ENCODE measurements at regions not wholly inside any gene's neighbourhood (a gene's known extent, or its start where the extent isn't known, plus 50 kb on each side); places are given as distances from the start of the nearest gene placed in this dataset.
A peak's percentile ranks its signal among the peaks of the same experiment; 100 is the strongest.

GRCh38 chr4:26069218-26069617 lies 155.2 kb downstream of the SMIM20 start:
- H3K27ac Mint-ChIP-seq: peak overlapping the region in 1 of 7 donors; percentile 71
- H3K4me1 Mint-ChIP-seq: peaks cover 36% of the 10 kb centered on the region
- Histone ChIP-seq H3K36me3 (replicated peaks in 1 of 2; ENCODE audit: control insufficient read depth in 1 of 2, insufficient read depth in 2 of 2, low read length in 2 of 2) (no peaks in the 10 kb centered on the region), H3K4me2 (replicated peaks; ENCODE audit: extremely low read depth, low read length, poor library complexity, severe bottlenecking) (no peak overlapping the region), H3K79me2 (ENCODE audit: insufficient read depth, low read length) (no peaks in the 10 kb centered on the region), H3K4me1 (ENCODE audit: control insufficient read depth in 1 of 2, insufficient read depth in 2 of 2, low read length in 2 of 2) (peaks cover 15 to 23% of the 10 kb centered on the region in 2 donors), H3K4me3 (replicated peaks in 1 of 3; ENCODE audit: low read depth in 2 of 3, low read length in 3 of 3) (no peak overlapping the region), H2AFZ (ENCODE audit: insufficient read depth, low read depth, low read length, poor library complexity, severe bottlenecking) (no peak overlapping the region), H4K20me1 (ENCODE audit: insufficient read depth, low read length) (no peaks in the 10 kb centered on the region), H3K27me3 (ENCODE audit: control insufficient read depth in 2 of 2, insufficient read depth in 2 of 2, low read length in 2 of 2) (peaks cover 0 to 2% of the 10 kb centered on the region in 2 donors), H3K27ac (ENCODE audit: low read depth in 1 of 2, low read length in 2 of 2) (no peak overlapping the region), H3K9me3 (replicated peaks in 1 of 2; ENCODE audit: control insufficient read depth in 1 of 2, insufficient read depth in 1 of 2, low read length in 2 of 2) (no peaks in the 10 kb centered on the region), H3K9ac (ENCODE audit: insufficient read depth, low read length, poor library complexity, severe bottlenecking) (no peak overlapping the region)
- peaks cover 9 to 12% (median 10%) of the 10 kb centered on the region in 3 donors for H3K27me3 Mint-ChIP-seq (ENCODE audit: low read depth in 3 of 3)
- DNase-seq: peak in 2 of 3 donors; percentile 14 to 27
- TF ChIP-seq, protein P1, sequence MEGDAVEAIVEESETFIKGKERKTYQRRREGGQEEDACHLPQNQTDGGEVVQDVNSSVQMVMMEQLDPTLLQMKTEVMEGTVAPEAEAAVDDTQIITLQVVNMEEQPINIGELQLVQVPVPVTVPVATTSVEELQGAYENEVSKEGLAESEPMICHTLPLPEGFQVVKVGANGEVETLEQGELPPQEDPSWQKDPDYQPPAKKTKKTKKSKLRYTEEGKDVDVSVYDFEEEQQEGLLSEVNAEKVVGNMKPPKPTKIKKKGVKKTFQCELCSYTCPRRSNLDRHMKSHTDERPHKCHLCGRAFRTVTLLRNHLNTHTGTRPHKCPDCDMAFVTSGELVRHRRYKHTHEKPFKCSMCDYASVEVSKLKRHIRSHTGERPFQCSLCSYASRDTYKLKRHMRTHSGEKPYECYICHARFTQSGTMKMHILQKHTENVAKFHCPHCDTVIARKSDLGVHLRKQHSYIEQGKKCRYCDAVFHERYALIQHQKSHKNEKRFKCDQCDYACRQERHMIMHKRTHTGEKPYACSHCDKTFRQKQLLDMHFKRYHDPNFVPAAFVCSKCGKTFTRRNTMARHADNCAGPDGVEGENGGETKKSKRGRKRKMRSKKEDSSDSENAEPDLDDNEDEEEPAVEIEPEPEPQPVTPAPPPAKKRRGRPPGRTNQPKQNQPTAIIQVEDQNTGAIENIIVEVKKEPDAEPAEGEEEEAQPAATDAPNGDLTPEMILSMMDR (IDR thresholded peaks at IDR 0.05): peak; percentile 35
- whole genome bisulfite sequencing (ENCODE audit: insufficient coverage): 67% methylated on average over 1 of the region's 4 CpGs
- peaks cover 0 to 2% (median 0%) of the 10 kb centered on the region in 7 donors for H3K9me3 Mint-ChIP-seq
- no peak overlapping the region for H3K4me3 Mint-ChIP-seq
- peaks cover 2 to 5% of the 10 kb centered on the region in 2 donors for H3K36me3 Mint-ChIP-seq
- intact Hi-C loops (cut with micrococcal nuclease): no loop called here

GRCh38 chr4:26071688-26072087 lies 157.7 kb downstream of the SMIM20 start:
- Mint-ChIP-seq H3K4me3 (peak overlapping the region in 1 of 2 donors; percentile 58), H3K36me3 (peaks cover 8 to 14% of the 10 kb centered on the region in 2 donors), H3K4me1 (peaks cover 57% of the 10 kb centered on the region), H3K27ac (peak overlapping the region; percentile 23 to 86 (median 76)), H3K27me3 (ENCODE audit: low read depth in 3 of 3) (peaks cover 5 to 11% (median 5%) of the 10 kb centered on the region in 3 donors), H3K9me3 (peaks cover 0 to 4% (median 0%) of the 10 kb centered on the region in 7 donors)
- peak overlapping the region; percentile 5 for H3K4me2 ChIP-seq (replicated peaks; ENCODE audit: extremely low read depth, low read length, poor library complexity, severe bottlenecking)
- no peaks in the 10 kb centered on the region for H3K27me3 ChIP-seq (ENCODE audit: control insufficient read depth in 2 of 2, insufficient read depth in 2 of 2, low read length in 2 of 2)
- H3K9me3 ChIP-seq (replicated peaks in 1 of 2; ENCODE audit: control insufficient read depth in 1 of 2, insufficient read depth in 1 of 2, low read length in 2 of 2): no peaks in the 10 kb centered on the region
- no peak overlapping the region for H3K9ac ChIP-seq (ENCODE audit: insufficient read depth, low read length, poor library complexity, severe bottlenecking)
- intact Hi-C loops (cut with micrococcal nuclease): no loop called here
- H3K27ac ChIP-seq (ENCODE audit: low read depth in 1 of 2, low read length in 2 of 2): no peak overlapping the region
- H3K79me2 ChIP-seq (ENCODE audit: insufficient read depth, low read length): no peaks in the 10 kb centered on the region
- no peak overlapping the region for H2AFZ ChIP-seq (ENCODE audit: insufficient read depth, low read depth, low read length, poor library complexity, severe bottlenecking)
- DNase-seq: peak; percentile 37 to 69 (median 54)
- H3K4me1 ChIP-seq (ENCODE audit: control insufficient read depth in 1 of 2, insufficient read depth in 2 of 2, low read length in 2 of 2): peaks cover 38 to 46% of the 10 kb centered on the region in 2 donors
- no peaks in the 10 kb centered on the region for H4K20me1 ChIP-seq (ENCODE audit: insufficient read depth, low read length)
- TF ChIP-seq, protein P1 (IDR thresholded peaks at IDR 0.05): no peak
- H3K36me3 ChIP-seq (replicated peaks in 1 of 2; ENCODE audit: control insufficient read depth in 1 of 2, insufficient read depth in 2 of 2, low read length in 2 of 2): no peaks in the 10 kb centered on the region
- H3K4me3 ChIP-seq (replicated peaks in 1 of 3; ENCODE audit: low read depth in 2 of 3, low read length in 3 of 3): no peak overlapping the region
- WGBS (ENCODE audit: insufficient coverage): no CpG with 5 or more reads among the region's 3 CpGs

Data from CD14-positive monocyte (primary cell).